ENCODE measurements at regions not wholly inside any gene's neighbourhood (a gene's known extent, or its start where the extent isn't known, plus 50 kb on each side); places are given as distances from the start of the nearest gene placed in this dataset.

GRCh38 chr2:219775506-219775905 lies 148.1 kb downstream of the SLC4A3 start:
- no peaks in the 10 kb centered on the region for H3K9me3 Mint-ChIP-seq
- no peak overlapping the region for H2AK5ac ChIP-seq (ENCODE audit: insufficient read length, low read length)

More at GRCh38 chr2:219775506-219775905, 148.1 kb downstream of the SLC4A3 start:
- Mint-ChIP-seq H3K4me1 (peaks cover 0 to 8% of the 10 kb centered on the region in 2 experiments; a peak in 2 of 4 replicates), H3K27ac (no peak overlapping the region), H3K36me3 (ENCODE audit: insufficient read depth in 1 of 3, low read depth in 3 of 3) (no peaks in the 10 kb centered on the region), H3K27me3 (ENCODE audit: low read depth) (peaks cover 7% of the 10 kb centered on the region), H3K4me3 (no peak overlapping the region)
- Histone ChIP-seq H4K20me1 (ENCODE audit: control insufficient read depth, insufficient read depth, insufficient read length) (no peaks in the 10 kb centered on the region), H4K5ac (ENCODE audit: insufficient read length, low read depth, low read length) (no peak overlapping the region), H3T11ph (ENCODE audit: low read length) (no peak overlapping the region), H4K91ac (ENCODE audit: insufficient read length, low read depth, low read length) (no peak overlapping the region), H2BK12ac (ENCODE audit: insufficient read length, low read depth, low read length) (no peak overlapping the region), H3K18ac (ENCODE audit: insufficient read length, low read depth, low read length) (no peak overlapping the region), H2AFZ (ENCODE audit: low read length) (no peak overlapping the region), H3K4ac (ENCODE audit: low read depth, low read length) (no peak overlapping the region), H2BK120ac (ENCODE audit: low read depth, low read length, poor library complexity, severe bottlenecking) (no peak overlapping the region), H3K9me3 (ENCODE audit: control insufficient read depth, low read depth, low read length) (no peaks in the 10 kb centered on the region), H4K8ac (replicated peaks; ENCODE audit: insufficient read length, low read depth, low read length) (no peak overlapping the region), H3K4me1 (ENCODE audit: insufficient read depth, low read length) (no peaks in the 10 kb centered on the region), H3K4me2 (ENCODE audit: insufficient read depth, insufficient read length, low read length) (no peak overlapping the region), H2BK5ac (ENCODE audit: insufficient read length, low read length) (no peak overlapping the region), H2BK20ac (ENCODE audit: low read depth, low read length, poor library complexity, severe bottlenecking) (no peak overlapping the region), H3K23me2 (ENCODE audit: insufficient read length, low read depth, low read length, poor library complexity, severe bottlenecking) (no peaks in the 10 kb centered on the region), H3K79me2 (ENCODE audit: insufficient read depth, low read length) (no peaks in the 10 kb centered on the region), H3K79me1 (ENCODE audit: insufficient read depth, low read depth, low read length, poor library complexity, severe bottlenecking) (no peaks in the 10 kb centered on the region), H3K14ac (ENCODE audit: insufficient read depth, low read length) (no peak overlapping the region), H3K23ac (ENCODE audit: insufficient read length, low read depth, low read length) (no peak overlapping the region), H3K27ac (ENCODE audit: insufficient read length, low read depth, low read length) (no peak overlapping the region), H3K56ac (ENCODE audit: insufficient read length, low read depth, low read length) (no peak overlapping the region), H2BK15ac (ENCODE audit: low read depth, low read length) (no peak overlapping the region), H3K27me3 (ENCODE audit: insufficient read depth, low read length) (no peaks in the 10 kb centered on the region), H3K9ac (ENCODE audit: extremely low read depth, insufficient read length, low read length) (no peak overlapping the region)
- WGBS (ENCODE audit: extremely low coverage, insufficient read length, low lambda C conversion rate): no CpG with 5 or more reads among the region's 5 CpGs
- no peak for DNase-seq
- TF ChIP-seq CTCF (conservative IDR thresholded peaks at IDR 0.05): no peak
